ENCODE measurements at regions not wholly inside any gene's neighbourhood (a gene's known extent, or its start where the extent isn't known, plus 50 kb on each side); places are given as distances from the start of the nearest gene placed in this dataset.

DNA sequence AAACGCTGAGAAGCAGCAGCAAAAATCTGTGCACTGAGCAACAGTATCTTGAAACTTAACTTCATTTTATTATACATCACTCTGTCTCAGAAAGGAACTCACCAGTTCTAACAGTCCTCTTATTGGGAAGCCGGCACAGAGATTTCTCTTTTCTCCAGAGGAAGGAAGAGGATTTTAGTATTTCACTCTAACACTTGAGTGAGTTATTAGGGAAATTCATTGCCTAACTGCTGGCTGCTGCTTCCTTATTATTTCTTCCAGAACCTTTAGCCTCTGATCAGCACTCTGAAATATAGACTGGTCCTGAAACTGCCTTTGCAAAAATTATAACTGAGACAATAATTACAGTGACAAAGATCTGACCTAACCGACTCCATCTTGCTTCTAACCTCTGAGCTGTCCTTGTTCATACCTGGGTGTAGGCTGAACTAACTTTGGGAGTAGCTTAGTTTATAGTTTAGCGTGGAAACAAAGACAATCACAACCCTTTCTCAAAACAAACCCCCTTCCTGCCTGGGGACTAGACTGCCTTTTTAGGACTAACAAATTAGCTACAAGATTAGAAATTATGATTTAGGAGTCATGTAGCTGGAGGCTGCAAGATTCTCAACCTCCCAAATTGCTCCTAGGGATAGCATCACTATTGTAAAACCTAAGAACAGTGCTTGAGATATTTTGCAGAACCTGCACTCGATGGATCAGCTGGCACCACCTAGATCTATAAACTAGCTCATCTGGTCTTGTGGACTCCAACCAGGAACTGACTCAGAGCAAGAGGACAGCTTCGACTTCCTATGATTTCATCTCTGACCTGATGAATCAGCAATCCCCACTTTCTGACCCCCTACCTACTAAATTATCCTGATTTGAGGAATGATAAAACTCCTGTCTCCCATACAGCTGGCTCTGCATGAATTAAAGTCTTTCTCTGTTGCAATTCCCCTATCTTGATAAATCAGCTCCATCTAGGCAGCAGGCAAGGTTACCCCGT, 117.5 kb downstream of the DYRK2 start:
- no peak overlapping the region for H3K4me3 ChIP-seq (ENCODE audit: low read depth, low read length)
- no peak for FAIRE-seq
- TF ChIP-seq, protein P1, sequence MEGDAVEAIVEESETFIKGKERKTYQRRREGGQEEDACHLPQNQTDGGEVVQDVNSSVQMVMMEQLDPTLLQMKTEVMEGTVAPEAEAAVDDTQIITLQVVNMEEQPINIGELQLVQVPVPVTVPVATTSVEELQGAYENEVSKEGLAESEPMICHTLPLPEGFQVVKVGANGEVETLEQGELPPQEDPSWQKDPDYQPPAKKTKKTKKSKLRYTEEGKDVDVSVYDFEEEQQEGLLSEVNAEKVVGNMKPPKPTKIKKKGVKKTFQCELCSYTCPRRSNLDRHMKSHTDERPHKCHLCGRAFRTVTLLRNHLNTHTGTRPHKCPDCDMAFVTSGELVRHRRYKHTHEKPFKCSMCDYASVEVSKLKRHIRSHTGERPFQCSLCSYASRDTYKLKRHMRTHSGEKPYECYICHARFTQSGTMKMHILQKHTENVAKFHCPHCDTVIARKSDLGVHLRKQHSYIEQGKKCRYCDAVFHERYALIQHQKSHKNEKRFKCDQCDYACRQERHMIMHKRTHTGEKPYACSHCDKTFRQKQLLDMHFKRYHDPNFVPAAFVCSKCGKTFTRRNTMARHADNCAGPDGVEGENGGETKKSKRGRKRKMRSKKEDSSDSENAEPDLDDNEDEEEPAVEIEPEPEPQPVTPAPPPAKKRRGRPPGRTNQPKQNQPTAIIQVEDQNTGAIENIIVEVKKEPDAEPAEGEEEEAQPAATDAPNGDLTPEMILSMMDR (IDR thresholded peaks at IDR 0.05; ENCODE audit: insufficient read depth, low read length, severe bottlenecking), result no peak
- no peaks in the 10 kb centered on the region for H3K27me3 ChIP-seq (ENCODE audit: control insufficient read depth, insufficient read depth, low read length)
- H3K36me3 ChIP-seq (ENCODE audit: control insufficient read depth, insufficient read depth, low read length), result no peaks in the 10 kb centered on the region
- peak; percentile 80 for DNase-seq (ENCODE audit: low read depth)

DNA sequence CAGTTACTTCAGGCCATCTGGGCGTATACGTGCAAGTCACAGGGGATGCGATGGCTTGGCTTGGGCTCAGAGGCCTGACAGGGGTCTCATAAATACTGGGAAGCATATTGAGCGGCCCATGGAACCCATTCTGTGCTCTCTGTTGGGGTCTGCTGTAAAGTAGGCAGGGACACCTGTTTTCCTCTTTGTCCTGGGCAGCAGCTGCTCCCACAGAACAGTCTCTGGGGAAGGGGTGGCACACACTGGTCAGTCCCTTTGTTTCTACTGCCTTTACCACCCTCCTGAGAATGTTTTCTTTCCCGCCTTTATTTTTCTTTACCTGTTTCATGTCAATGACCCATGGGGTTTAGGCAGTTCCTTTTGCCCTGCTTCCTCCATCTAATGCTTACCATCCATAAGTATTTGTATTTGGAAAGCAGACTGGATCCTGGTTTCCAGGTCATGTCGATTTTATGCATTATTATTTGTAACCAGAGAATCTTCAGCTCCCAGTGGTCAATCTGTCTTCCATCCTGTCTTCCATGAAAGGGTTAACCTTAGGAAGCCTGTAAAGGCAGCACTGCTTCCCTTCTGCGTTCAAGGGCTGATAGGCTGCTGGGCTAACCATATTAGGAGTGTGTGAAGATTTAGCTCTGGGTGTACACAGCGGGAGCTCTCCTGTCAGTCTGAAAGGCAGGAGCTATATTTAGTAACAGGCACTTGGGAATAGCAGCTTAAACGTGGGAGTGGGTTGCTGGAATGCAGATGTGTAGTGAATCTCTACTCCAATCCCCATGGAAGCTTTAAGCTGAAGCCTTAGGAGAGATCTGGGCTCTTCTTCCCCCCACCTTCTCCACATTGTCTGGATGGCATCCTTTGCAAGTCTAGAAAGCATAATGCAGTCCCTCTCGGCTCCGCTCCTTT, 124.0 kb downstream of the DYRK2 start:
- Histone ChIP-seq H3K4me3 (ENCODE audit: low read depth, low read length) (no peak overlapping the region), H3K36me3 (ENCODE audit: control insufficient read depth, insufficient read depth, low read length) (no peaks in the 10 kb centered on the region), H3K27me3 (ENCODE audit: control insufficient read depth, insufficient read depth, low read length) (no peaks in the 10 kb centered on the region)
- FAIRE-seq (no peak), DNase-seq (ENCODE audit: low read depth) (no peak)
- TF ChIP-seq, protein P1 (IDR thresholded peaks at IDR 0.05; ENCODE audit: insufficient read depth, low read length, severe bottlenecking), result no peak

DNA sequence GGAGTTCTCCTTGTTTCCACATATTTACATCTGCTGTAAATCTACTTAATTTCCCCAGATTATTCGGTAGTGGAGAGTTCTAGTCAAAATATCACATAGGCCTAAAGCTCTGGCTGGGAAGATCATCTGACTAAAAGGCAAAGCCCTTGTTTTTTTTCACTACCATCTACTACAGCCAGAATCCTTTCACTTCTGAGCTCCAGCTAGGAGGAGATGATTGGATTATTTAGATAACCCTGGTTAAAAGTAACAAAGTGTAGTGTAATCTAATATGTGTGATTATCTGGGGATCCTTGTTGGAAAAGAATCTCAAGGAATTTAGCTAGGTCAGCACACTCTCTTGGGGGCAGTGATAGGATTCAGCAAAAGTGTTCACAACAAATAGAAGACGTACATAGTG, 125.4 kb downstream of the DYRK2 start:
- Histone ChIP-seq H3K27me3 (ENCODE audit: control insufficient read depth, insufficient read depth, low read length) (no peaks in the 10 kb centered on the region), H3K4me3 (ENCODE audit: low read depth, low read length) (no peak overlapping the region), H3K36me3 (ENCODE audit: control insufficient read depth, insufficient read depth, low read length) (no peaks in the 10 kb centered on the region)
- DNase-seq (ENCODE audit: low read depth), result no peak
- no peak for FAIRE-seq
- TF ChIP-seq, protein P1 (IDR thresholded peaks at IDR 0.05; ENCODE audit: insufficient read depth, low read length, severe bottlenecking), result no peak

DNA sequence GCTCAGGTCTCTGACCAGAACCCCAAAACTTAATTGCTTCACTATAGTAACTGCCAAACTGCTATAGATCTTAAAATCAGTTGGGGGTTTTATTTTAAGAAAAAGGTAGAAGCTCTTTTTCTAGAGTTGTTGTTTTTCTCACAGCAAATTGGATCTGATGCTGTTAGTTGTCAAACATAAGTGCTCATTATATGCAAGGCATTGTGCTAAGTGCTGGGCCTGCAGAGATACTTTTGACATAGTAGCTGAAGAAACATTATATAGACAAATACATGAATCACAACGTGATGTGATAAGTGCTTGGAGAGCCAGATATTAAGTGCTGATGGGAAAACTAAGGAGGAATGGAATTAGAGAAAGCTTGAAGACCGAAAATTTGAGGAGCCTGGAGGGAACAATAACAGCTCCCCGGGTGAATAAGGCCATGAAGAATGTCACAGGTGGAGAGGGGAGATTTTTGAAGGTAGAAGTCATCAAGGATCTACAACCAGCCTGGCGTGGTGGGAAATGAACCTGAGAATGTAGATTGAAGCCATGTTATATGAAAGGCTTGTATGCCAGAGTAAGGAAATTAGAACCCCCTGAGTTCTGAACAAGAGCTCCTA, 126.5 kb downstream of the DYRK2 start:
- TF ChIP-seq, protein P1 (IDR thresholded peaks at IDR 0.05; ENCODE audit: insufficient read depth, low read length, severe bottlenecking), result no peak
- FAIRE-seq (no peak), DNase-seq (ENCODE audit: low read depth) (no peak)
- Histone ChIP-seq H3K4me3 (ENCODE audit: low read depth, low read length) (no peak overlapping the region), H3K36me3 (ENCODE audit: control insufficient read depth, insufficient read depth, low read length) (no peaks in the 10 kb centered on the region), H3K27me3 (ENCODE audit: control insufficient read depth, insufficient read depth, low read length) (no peaks in the 10 kb centered on the region)

DNA sequence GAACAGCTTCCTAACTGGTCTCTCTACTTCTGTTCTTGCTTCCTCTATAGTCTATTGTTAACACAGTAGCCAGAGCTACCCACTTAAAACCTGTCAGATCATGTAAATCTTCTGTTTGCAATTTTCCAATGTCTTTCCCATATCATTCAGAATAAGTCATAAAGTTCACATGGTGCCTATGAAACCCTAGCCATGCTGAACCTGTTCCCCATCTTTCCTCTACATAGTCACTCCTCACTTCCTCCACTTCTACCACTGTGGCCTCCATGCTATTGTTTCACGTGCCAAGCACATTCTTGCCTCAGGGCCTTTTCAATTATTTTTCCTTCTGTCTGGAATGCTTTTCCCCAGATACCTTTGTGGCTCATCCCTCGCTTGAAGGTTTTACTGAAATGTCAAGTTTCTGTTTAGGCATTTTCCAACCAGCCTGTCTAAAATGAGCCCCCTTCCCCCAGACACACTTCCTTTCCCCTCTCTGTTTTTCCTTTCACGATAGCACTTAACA, 132.1 kb downstream of the DYRK2 start:
- no peak for FAIRE-seq
- TF ChIP-seq, protein P1 (IDR thresholded peaks at IDR 0.05; ENCODE audit: insufficient read depth, low read length, severe bottlenecking), result no peak
- peak; percentile 37 for DNase-seq (ENCODE audit: low read depth)
- Histone ChIP-seq H3K4me3 (ENCODE audit: low read depth, low read length) (no peak overlapping the region), H3K27me3 (ENCODE audit: control insufficient read depth, insufficient read depth, low read length) (no peaks in the 10 kb centered on the region), H3K36me3 (ENCODE audit: control insufficient read depth, insufficient read depth, low read length) (no peaks in the 10 kb centered on the region)
